CMK (cell line): ENCODE measurements at regions not wholly inside any gene's neighbourhood (a gene's known extent, or its start where the extent isn't known, plus 50 kb on each side); places are given as distances from the start of the nearest gene placed in this dataset.
"Not testable (repeated sequence)": the region's sequence is repeated elsewhere in the genome, so short reads cannot be mapped to it uniquely, and the experiment has no call there.

Experiments used
- DNase-seq: peaks from one replicate; pipeline ENCODE4 v3.0.0-alpha.2; 2010; ENCODE audit warnings: low read depth

DNA sequence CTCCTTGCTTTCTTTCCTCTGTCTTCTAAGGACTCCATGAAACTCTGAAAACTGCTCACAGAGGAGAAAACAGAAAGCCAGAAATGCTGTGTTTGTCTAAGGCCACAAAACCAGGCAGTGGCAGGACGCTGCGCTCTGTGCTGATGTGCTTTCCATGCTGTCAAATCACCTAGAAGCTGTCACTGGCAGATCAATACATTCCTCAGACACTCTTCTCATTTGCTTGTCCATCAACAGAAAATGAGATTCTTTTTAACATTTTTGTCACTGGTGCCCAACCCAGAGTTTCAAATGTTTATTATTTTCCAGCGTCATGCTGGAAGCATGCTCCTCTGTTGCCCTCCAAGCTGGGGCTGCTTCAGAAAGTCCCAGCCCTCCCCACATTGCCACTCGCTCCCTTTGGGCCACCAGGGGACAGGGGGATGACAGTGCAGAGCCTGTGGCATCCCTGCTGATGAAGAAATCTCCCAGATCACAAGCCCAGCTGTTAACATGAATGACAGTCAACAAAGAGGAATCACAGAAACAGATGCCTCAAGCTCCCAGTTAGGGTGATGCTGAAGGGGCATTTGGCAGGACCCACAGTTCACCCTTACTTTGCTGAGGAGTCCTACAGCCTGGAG lies 117.5 kb upstream of the MEIS1 start:
- no peak for DNase-seq

DNA sequence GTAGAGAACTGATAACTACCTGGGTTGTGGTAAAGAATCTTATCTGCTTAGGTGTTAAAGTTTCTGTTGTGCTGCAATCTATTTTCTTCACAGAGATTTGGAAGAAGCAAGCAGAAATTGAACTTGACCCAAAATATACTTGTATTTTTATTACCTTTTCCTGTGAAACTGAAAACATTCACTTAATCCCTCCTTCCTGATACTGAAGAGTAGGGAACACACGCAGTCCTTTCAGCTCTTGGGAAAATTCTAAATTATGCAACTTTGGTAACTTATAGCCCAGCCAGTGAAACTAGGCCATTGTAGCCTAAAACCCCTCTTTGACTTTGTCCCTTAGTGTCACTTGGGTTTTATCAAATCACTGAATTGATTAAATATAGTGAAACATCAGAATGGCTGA lies 128.4 kb upstream of the MEIS1 start:
- no peak for DNase-seq

DNA sequence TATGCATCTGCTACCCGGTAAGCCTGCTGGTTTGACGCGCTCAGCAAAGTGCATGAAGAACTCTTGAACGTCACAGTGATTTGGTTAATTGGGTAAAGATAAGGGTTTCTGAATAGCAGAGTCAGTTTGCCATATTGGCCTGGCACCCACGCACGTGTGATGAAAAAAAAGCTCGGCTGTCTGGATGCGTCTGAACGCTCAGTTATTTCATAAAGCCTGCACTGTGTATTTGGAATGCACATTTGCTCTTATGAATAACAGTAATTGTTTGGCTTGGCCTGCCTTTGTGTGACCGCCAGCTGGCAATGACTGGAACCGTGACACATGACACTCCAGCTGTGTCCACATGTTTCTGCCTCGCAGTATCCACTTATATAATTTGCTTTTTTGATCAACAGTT lies 129.2 kb upstream of the MEIS1 start:
- no peak for DNase-seq

- no peak for DNase-seq
Observed at GRCh38 chr2:66303471-66303870, 131.5 kb upstream of the MEIS1 start.

DNA sequence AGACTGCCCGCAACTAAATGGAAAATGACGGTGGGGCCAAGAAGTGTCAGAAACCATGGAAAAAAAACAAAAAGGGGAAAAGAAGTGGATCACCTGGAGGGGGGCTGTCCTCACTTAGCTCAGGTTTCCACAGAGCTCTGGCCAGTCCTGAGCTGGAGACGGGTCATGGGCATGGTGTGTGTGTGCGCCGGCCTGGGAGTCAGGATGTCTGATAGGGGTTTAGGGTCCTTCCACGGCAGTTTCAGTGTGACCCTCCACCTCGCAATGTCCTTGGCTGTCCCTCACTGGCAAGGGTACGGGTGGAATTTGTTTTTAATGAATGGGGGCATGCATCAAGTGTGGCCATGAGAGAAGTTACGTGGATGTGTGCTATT lies 133.2 kb upstream of the MEIS1 start:
- no peak for DNase-seq

- DNase-seq = no peak
Observed at GRCh38 chr2:66301022-66301766, 133.7 kb upstream of the MEIS1 start.

- no peak for DNase-seq
Observed at GRCh38 chr2:66283787-66284186, 151.1 kb upstream of the MEIS1 start.

GRCh38 chr2:66281980-66282379 lies 152.9 kb upstream of the MEIS1 start:
- DNase-seq = no peak

- DNase-seq = no peak
Observed at GRCh38 chr2:66279024-66279423, 155.9 kb upstream of the MEIS1 start.

GRCh38 chr2:66275984-66276383 lies 158.9 kb upstream of the MEIS1 start:
- no peak for DNase-seq

- DNase-seq = no peak
Observed at GRCh38 chr2:66273933-66274490, 160.9 kb upstream of the MEIS1 start.

- DNase-seq = no peak
Observed at GRCh38 chr2:66272751-66273150, 162.2 kb upstream of the MEIS1 start.

DNA sequence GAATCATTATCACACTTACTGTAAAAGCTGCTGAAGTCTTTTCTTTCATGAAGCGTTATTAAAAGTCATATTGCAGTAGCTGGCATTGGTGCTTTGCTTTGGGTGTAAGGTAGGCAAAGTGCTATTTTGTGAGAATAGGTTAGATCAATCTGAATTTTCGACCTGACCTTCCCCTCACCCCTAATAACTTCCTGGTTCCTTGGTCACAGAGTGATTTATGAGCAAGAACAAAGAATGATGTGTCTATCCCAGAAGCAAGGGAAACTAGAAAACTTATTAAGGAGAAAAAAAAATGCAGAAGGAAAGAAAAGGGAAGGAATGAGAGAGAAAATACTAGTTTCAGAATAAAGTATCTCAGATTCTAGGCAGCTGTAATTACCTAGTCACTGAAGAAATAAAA lies 163.1 kb upstream of the MEIS1 start:
- DNase-seq = no peak

- DNase-seq = no peak
Observed at GRCh38 chr2:66270247-66270646, 164.7 kb upstream of the MEIS1 start.

- no peak for DNase-seq
Observed at GRCh38 chr2:66269166-66269565, 165.8 kb upstream of the MEIS1 start.

DNA sequence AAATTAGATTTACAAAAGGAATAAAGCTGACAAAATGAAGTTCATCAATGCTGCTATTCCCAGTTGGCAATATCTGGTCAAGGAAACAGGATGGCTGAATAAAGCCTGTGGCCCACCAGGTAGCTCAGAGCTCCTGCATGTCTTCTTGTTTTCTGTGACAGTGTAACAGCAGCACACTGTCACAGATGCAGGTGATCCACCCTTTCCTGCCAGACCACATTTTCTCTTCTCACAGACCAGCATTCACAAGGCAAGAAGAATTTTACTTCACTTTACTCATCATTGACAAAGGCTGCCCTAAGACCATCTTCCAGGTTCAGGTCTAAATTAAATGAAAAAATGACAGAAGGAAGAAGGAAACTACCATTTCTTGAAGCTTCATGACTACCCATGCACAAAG lies 166.2 kb upstream of the MEIS1 start:
- DNase-seq = no peak

- no peak for DNase-seq
Observed at GRCh38 chr2:66264354-66264753, 170.6 kb upstream of the MEIS1 start.

GRCh38 chr2:66255867-66256266 lies 179.1 kb upstream of the MEIS1 start:
- DNase-seq = no peak

- no peak for DNase-seq
Observed at GRCh38 chr2:66255136-66255535, 179.8 kb upstream of the MEIS1 start.

DNA sequence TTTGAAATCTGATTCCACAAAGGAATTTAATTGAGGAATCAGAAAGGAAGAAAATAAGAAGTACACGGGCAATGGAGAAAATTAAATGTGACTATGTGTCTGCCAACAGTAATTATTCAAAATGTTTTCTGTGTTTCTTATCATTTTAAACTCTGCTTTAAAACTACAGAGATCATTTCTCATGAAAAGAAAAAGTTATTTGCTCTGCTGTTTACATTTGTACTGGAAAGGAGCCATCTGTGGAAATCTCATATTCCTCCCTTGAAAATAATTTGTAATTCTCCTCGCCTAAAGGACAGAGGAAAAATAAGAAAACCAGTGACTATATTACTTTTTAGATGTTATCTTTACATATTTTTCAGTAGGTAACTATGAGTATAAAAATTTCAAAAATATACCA lies 181.9 kb upstream of the MEIS1 start:
- DNase-seq = no peak

GRCh38 chr2:66252109-66252508 lies 182.8 kb upstream of the MEIS1 start:
- no peak for DNase-seq

DNA sequence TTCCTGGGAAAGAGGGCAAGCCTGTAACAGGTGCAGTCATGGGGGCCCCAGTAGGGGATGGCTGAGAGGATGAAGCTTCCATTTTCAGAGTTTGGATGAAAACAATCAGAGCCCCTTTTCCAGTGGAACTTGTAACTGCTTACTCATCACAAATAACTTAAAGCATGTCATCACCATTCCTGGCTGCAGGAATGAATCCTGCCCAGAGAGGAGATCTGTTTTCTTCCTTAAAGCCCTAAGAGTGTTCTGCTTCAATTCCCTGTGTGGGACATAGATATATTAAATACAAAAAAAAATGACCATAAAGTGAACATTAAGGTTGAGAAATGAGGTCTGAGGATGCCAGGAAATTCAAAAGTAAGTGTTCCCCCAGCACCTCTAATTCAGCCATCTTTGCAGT lies 183.4 kb upstream of the MEIS1 start:
- no peak for DNase-seq

- not testable (repeated sequence) for DNase-seq
Observed at GRCh38 chr2:66249089-66249488, 185.8 kb upstream of the MEIS1 start.

DNA sequence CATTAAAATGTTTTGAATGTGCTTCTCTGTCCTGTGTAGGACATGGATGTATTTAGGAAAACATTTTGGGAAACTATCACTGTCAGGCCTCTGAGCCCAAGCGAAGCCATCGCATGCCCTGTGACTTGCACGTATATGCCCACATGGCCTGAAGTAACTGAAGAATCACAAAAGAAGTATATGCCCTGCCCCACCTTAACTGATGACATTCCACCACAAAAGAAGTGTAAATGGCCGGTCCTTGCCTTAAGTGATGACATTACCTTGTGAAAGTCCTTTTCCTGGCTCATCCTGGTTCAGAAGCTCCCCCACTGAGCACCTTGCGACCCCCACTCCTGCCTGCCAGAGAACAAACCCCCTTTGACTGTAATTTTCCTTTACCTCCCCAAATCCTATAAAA lies 191.1 kb upstream of the MEIS1 start:
- not testable (repeated sequence) for DNase-seq
